CD8-positive, alpha-beta memory T cell (primary cell): ENCODE measurements at regions not wholly inside any gene's neighbourhood (a gene's known extent, or its start where the extent isn't known, plus 50 kb on each side); places are given as distances from the start of the nearest gene placed in this dataset.
A peak's percentile ranks its signal among the peaks of the same experiment; 100 is the strongest.

Experiments used
- CTCF ChIA-PET: fragments of 350-600 bp; sonication (Branson Sonifier 250); formaldehyde crosslinking; loops from one replicate; lab custom pipeline; 2021; ENCODE audit warnings: antibody characterized with exemption; lab: Charles Lee
- POLR2A ChIA-PET: fragments of 350-600 bp; sonication (Branson Sonifier 250); formaldehyde crosslinking; loops from one replicate; lab custom pipeline; 2021; ENCODE audit warnings: antibody characterized with exemption; lab: Charles Lee
- DNase-seq, 5 donors: peaks; one replicate each; pipeline versions ENCODE4 v3.0.0 to v3.0.0-alpha.2; 2020 to 2022; ENCODE audit warnings: mixed read lengths in 1 of 5
- H3K27ac ChIP-seq: one replicate; pipeline ENCODE4 v1.7.0; 2013; ENCODE audit warnings: low read depth, mild to moderate bottlenecking, low read length, moderate library complexity
- H3K27me3 ChIP-seq: 2 replicates; pipeline ENCODE4 v1.7.0; 2013; ENCODE audit warnings: low read length, mild to moderate bottlenecking; ENCODE audit not compliant: insufficient read depth, poor library complexity, severe bottlenecking
- H3K36me3 ChIP-seq: 2 replicates; pipeline ENCODE4 v1.7.0; 2013; ENCODE audit warnings: mild to moderate bottlenecking, low read length, moderate library complexity; ENCODE audit not compliant: insufficient read depth
- H3K4me1 ChIP-seq: 2 replicates; pipeline ENCODE4 v1.7.0; 2013; ENCODE audit warnings: mild to moderate bottlenecking, low read length, moderate library complexity; ENCODE audit not compliant: insufficient read depth
- H3K4me3 ChIP-seq: 2 replicates; pipeline ENCODE4 v1.7.0; 2013; ENCODE audit warnings: mild to moderate bottlenecking, low read length
- H3K9me3 ChIP-seq: 2 replicates; pipeline ENCODE4 v1.7.0; 2013; ENCODE audit warnings: mild to moderate bottlenecking, low read length
- H3K27ac Mint-ChIP-seq, 8 donors: one replicate each; pipeline ENCODE4 v1.8.0; 2020 to 2021; ENCODE audit warnings: mixed read lengths in 8 of 8, mild to moderate bottlenecking in 6 of 8, inconsistent platforms in 3 of 8, moderate library complexity in 3 of 8
- H3K27me3 Mint-ChIP-seq, 2 donors: one replicate each; pipeline ENCODE4 v1.8.0; 2020 to 2021; ENCODE audit warnings: mixed read lengths in 2 of 2, mild to moderate bottlenecking in 1 of 2, moderate library complexity in 1 of 2
- H3K36me3 Mint-ChIP-seq, 3 donors: one replicate each; pipeline ENCODE4 v1.8.0; 2020 to 2021; ENCODE audit warnings: mixed read lengths in 3 of 3, inconsistent platforms in 1 of 3, mild to moderate bottlenecking in 1 of 3
- H3K4me1 Mint-ChIP-seq, 3 donors: one replicate each; pipeline ENCODE4 v1.8.0; 2020 to 2021; ENCODE audit warnings: mixed read lengths in 3 of 3, inconsistent platforms in 1 of 3, mild to moderate bottlenecking in 1 of 3
- H3K4me3 Mint-ChIP-seq, 7 donors: one replicate each; pipeline ENCODE4 v1.8.0; 2020 to 2021; ENCODE audit warnings: mixed read lengths in 7 of 7, mild to moderate bottlenecking in 6 of 7, moderate library complexity in 4 of 7, inconsistent platforms in 2 of 7
- H3K9me3 Mint-ChIP-seq, 5 donors: one replicate each; pipeline ENCODE4 v1.8.0; 2020 to 2022; ENCODE audit warnings: mixed read lengths in 5 of 5, mild to moderate bottlenecking in 3 of 5, moderate library complexity in 2 of 5, inconsistent platforms in 1 of 5

DNA sequence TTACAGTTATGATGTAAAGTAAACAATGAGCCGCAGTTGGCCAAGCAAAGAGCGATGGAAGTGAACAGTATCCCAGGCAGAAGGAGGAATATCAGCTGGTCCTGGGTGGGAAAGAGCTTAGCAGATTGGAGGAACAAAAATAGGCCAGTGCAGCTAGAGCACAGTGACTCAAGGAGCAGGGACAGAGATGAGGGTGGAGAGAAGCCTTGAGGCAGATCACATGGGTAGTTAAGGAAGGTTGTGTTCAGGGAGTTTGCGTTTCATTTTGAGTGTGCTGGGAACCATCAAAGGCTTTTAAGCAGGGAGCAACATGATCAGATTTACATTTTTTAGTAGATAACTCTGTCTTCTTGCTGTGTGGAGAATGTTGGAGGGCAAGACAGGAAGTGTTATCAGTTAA is 113.6 kb downstream of the OAT start:
- H3K27ac Mint-ChIP-seq: no peak overlapping the region
- H3K4me1 ChIP-seq: no peaks in the 10 kb centered on the region
- H3K4me3 Mint-ChIP-seq: no peak overlapping the region
- no peak for DNase-seq
- no peaks in the 10 kb centered on the region for H3K27me3 ChIP-seq
- H3K9me3 ChIP-seq: no peaks in the 10 kb centered on the region
- no peaks in the 10 kb centered on the region for H3K36me3 Mint-ChIP-seq
- peaks cover 0 to 3% (median 0%) of the 10 kb centered on the region in 5 donors for H3K9me3 Mint-ChIP-seq
- peaks cover 3 to 10% of the 10 kb centered on the region in 2 donors for H3K27me3 Mint-ChIP-seq
- ChIA-PET CTCF (no interaction called here), POLR2A (no interaction called here)
- no peaks in the 10 kb centered on the region for H3K4me1 Mint-ChIP-seq
- H3K27ac ChIP-seq: no peak overlapping the region
- no peak overlapping the region for H3K4me3 ChIP-seq
- H3K36me3 ChIP-seq: no peaks in the 10 kb centered on the region

DNA sequence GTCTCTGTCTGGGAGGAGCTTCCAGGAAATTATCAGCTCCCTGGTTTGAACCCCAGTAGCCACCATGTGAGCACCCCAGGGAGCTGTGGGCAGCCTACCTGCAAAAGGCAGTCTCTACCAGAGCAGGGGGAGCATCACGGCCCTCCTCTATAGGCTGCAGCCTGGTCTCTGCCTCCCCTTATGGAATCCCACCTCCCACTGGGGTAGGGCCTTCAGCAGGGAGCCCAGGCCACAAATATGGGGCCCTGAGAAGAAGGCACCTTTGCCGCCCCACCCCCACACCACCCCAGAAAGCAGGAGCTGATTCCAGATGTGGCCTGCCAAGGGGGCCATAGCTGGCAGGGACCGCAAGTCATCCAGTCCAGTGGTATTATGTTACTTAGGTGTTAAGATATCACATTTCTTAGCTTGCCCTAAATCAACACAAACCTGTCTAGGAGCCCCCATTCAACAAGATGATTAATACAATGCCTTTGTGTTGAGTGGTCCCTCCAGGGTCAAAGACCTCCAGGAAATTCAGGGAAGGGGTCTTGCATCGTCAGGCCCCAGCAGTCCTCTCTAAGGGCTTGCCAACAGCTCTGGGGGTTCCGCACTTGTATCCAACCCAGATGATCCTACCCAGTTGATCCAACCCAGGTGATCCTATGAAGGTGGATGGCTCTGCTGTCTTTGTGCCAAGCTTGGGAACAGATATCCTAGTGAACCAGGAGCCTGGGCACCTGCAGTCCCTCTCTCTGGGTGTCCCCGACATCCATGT is 114.9 kb downstream of the OAT start:
- Histone ChIP-seq H3K36me3 (no peaks in the 10 kb centered on the region), H3K9me3 (no peaks in the 10 kb centered on the region), H3K4me1 (no peaks in the 10 kb centered on the region), H3K27me3 (no peaks in the 10 kb centered on the region), H3K27ac (no peak overlapping the region), H3K4me3 (no peak overlapping the region)
- Mint-ChIP-seq H3K27ac (no peak overlapping the region), H3K27me3 (peaks cover 3 to 6% of the 10 kb centered on the region in 2 donors), H3K4me3 (peak overlapping the region in 1 of 7 donors; percentile 76), H3K36me3 (no peaks in the 10 kb centered on the region), H3K4me1 (no peaks in the 10 kb centered on the region), H3K9me3 (peaks cover 0 to 3% (median 0%) of the 10 kb centered on the region in 5 donors)
- ChIA-PET POLR2A (no interaction called here), CTCF (no interaction called here)
- DNase-seq: no peak

DNA sequence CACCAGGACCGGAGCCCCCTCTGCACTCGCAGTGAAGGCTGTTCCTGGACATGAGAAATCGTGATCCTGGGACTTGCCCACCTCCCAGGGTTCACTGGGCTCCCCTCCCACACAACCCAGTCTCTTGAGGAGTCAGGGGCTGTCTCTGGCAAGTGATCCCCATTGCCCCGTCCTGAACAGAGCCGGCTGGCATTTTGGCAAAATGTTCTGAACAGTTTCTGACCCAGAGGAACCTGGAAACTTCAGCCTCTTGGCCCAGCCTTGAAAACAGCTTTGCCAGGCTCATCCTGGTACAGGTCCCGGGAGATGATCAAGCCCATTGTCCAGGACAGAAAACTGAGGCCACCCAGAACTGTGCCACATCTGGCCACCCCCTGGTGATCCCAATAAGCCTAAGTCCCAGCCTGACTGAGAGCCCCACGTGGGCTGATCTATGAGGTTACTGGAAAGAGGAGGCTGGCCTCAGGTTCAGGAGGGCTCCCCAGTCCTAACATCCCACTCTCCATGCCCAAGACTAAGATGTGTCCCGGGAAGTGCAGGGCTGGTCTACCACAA is 115.7 kb downstream of the OAT start:
- ChIA-PET CTCF (no interaction called here), POLR2A (no interaction called here)
- H3K27ac Mint-ChIP-seq: no peak overlapping the region
- H3K4me1 Mint-ChIP-seq: no peaks in the 10 kb centered on the region
- Histone ChIP-seq H3K4me3 (no peak overlapping the region), H3K27ac (no peak overlapping the region), H3K27me3 (no peaks in the 10 kb centered on the region), H3K4me1 (no peaks in the 10 kb centered on the region), H3K9me3 (no peaks in the 10 kb centered on the region), H3K36me3 (no peaks in the 10 kb centered on the region)
- H3K4me3 Mint-ChIP-seq: no peak overlapping the region
- peaks cover 3 to 6% of the 10 kb centered on the region in 2 donors for H3K27me3 Mint-ChIP-seq
- H3K9me3 Mint-ChIP-seq: peaks cover 0 to 3% (median 0%) of the 10 kb centered on the region in 5 donors
- DNase-seq: no peak
- no peaks in the 10 kb centered on the region for H3K36me3 Mint-ChIP-seq

DNA sequence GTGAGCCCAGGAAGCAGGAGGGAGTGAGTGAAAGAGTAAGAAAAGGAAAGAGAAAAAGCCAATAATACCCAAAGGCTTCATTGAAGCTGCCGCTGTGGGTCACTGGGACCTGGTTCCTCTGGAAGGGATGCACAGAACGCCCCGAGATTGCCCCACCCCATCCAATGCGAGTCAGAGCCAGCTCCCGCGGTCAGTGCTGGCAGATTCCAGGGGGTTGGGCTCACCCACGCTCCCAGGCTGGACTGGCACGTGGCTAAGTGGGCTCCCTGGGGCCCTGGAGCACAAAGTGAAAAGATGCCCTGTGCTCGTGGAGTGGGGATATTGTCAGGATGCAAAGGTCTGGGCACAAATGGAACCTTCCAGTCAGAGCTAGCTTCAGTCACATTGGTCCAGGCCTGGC is 117.0 kb downstream of the OAT start:
- CTCF ChIA-PET: interaction anchor here (0.9 kb wide), 1 partner anchor 87 kb away, joined by 3 read pairs; no protein-coding TSS in a partner anchor
- no peaks in the 10 kb centered on the region for H3K9me3 ChIP-seq
- H3K9me3 Mint-ChIP-seq: peaks cover 0 to 3% (median 0%) of the 10 kb centered on the region in 5 donors

DNA sequence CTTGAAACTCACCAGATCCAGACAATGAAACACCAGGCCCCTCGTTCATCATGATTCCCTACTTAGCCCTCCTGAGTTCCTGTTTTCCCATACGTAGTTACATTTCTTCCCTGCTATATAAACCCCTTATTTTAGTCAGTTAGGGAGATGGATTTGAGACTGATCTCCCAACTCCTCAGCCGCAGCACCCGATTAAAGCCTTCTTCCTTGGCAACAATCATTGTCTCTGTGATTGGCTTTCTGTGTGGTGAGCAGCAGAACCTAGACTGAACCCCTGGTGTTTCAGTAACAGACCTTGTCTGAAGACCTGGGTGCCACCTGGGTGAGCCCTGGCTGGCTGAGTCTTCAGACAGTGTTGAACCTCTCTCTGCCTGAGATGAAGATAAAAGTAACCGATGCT is 118.0 kb downstream of the OAT start:
- H3K9me3 Mint-ChIP-seq: peaks cover 0 to 3% (median 0%) of the 10 kb centered on the region in 5 donors
- DNase-seq: no peak
- POLR2A ChIA-PET: no interaction called here
- no peak overlapping the region for H3K4me3 Mint-ChIP-seq
- Histone ChIP-seq H3K27me3 (no peaks in the 10 kb centered on the region), H3K27ac (no peak overlapping the region), H3K36me3 (no peaks in the 10 kb centered on the region), H3K4me1 (no peaks in the 10 kb centered on the region), H3K9me3 (no peaks in the 10 kb centered on the region), H3K4me3 (no peak overlapping the region)
- no peaks in the 10 kb centered on the region for H3K36me3 Mint-ChIP-seq
- CTCF ChIA-PET: no interaction called here
- H3K4me1 Mint-ChIP-seq: no peaks in the 10 kb centered on the region
- H3K27ac Mint-ChIP-seq: no peak overlapping the region
- H3K27me3 Mint-ChIP-seq: peaks cover 3 to 6% of the 10 kb centered on the region in 2 donors

More for the DNA sequence above, 117.0 kb downstream of the OAT start:
- Histone ChIP-seq H3K27ac (no peak overlapping the region), H3K36me3 (no peaks in the 10 kb centered on the region), H3K27me3 (no peaks in the 10 kb centered on the region), H3K4me3 (no peak overlapping the region), H3K4me1 (no peaks in the 10 kb centered on the region)
- Mint-ChIP-seq H3K27me3 (peaks cover 3 to 6% of the 10 kb centered on the region in 2 donors), H3K4me1 (no peaks in the 10 kb centered on the region), H3K4me3 (no peak overlapping the region), H3K27ac (no peak overlapping the region), H3K36me3 (no peaks in the 10 kb centered on the region)
- DNase-seq: no peak
- POLR2A ChIA-PET: no interaction called here

DNA sequence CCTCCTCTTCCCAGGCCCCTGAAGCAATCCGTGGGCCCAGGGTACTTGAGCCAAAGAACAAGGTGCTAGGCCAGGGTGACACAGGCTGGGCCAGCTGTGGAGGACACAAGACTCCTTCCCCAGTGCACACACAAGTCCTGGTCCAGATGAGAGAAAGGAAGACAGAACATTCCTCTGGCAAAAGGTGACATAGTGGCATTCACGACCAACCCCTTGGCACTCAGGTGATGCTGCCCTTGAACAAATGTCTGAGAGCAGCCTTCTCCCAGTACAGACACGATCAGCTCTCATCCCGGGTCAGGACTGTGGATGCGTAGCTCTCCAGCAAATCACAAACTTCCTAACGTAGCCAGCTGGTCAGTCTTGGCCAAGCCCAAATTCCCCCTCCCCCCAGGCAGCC is 118.5 kb downstream of the OAT start:
- Histone ChIP-seq H3K9me3 (no peaks in the 10 kb centered on the region), H3K4me3 (no peak overlapping the region), H3K4me1 (no peaks in the 10 kb centered on the region), H3K36me3 (no peaks in the 10 kb centered on the region), H3K27me3 (no peaks in the 10 kb centered on the region), H3K27ac (no peak overlapping the region)
- Mint-ChIP-seq H3K9me3 (peaks cover 0 to 3% (median 0%) of the 10 kb centered on the region in 5 donors), H3K4me3 (peak overlapping the region in 1 of 7 donors; percentile 11), H3K4me1 (no peaks in the 10 kb centered on the region), H3K27me3 (peaks cover 3 to 6% of the 10 kb centered on the region in 2 donors), H3K36me3 (no peaks in the 10 kb centered on the region), H3K27ac (no peak overlapping the region)
- CTCF ChIA-PET: no interaction called here
- POLR2A ChIA-PET: no interaction called here
- DNase-seq: no peak

DNA sequence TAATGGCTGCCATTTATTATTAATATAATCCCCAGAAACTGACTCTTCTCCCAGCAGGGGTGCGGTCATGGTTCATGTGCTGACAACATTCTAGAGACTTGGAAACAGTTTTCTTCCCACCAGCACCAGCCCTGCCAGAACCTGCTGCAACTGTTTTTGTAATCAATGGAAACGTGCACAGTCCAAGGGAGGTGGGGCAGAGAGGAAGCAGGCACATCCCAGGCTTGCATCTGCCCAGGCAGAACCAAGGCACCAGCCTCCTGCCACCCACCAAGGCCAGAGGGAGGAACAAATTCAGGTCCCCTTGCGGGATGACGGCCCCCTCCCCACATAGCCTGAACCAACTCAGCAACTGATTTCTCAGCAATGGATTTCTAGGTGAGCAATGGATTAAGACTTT is 119.0 kb downstream of the OAT start:
- no peaks in the 10 kb centered on the region for H3K27me3 ChIP-seq
- no peaks in the 10 kb centered on the region for H3K4me1 ChIP-seq
- Mint-ChIP-seq H3K27me3 (peaks cover 3 to 6% of the 10 kb centered on the region in 2 donors), H3K4me3 (no peak overlapping the region), H3K27ac (no peak overlapping the region), H3K9me3 (peaks cover 0 to 3% (median 0%) of the 10 kb centered on the region in 5 donors), H3K4me1 (no peaks in the 10 kb centered on the region), H3K36me3 (no peaks in the 10 kb centered on the region)
- no peaks in the 10 kb centered on the region for H3K36me3 ChIP-seq
- H3K4me3 ChIP-seq: no peak overlapping the region
- CTCF ChIA-PET: no interaction called here
- H3K27ac ChIP-seq: no peak overlapping the region
- POLR2A ChIA-PET: no interaction called here
- H3K9me3 ChIP-seq: no peaks in the 10 kb centered on the region
- DNase-seq: no peak

DNA sequence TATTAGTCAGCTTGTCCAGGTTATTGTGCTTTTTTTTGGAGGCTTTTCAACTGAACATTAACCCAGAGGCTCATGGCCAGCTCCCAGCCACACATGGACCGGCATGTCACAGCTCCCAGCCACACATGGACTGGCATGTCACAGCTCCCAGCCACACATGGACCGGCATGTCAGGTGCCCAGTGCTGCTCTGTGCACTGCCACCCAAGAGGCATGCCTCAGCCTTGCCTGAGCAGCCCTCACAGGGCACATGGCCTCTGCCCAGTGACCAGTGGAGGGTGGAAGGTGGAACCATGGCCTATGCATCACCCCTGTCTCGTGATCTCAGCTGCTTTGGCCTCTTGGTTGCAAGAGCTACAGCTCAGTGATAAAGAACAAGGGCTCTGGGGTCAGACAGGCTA is 119.8 kb downstream of the OAT start:
- no peak for DNase-seq
- no peaks in the 10 kb centered on the region for H3K36me3 ChIP-seq
- no peaks in the 10 kb centered on the region for H3K4me1 ChIP-seq
- Mint-ChIP-seq H3K4me1 (no peaks in the 10 kb centered on the region), H3K27ac (no peak overlapping the region), H3K9me3 (peaks cover 0 to 3% (median 0%) of the 10 kb centered on the region in 5 donors), H3K27me3 (peaks cover 3 to 6% of the 10 kb centered on the region in 2 donors), H3K36me3 (no peaks in the 10 kb centered on the region), H3K4me3 (no peak overlapping the region)
- H3K27me3 ChIP-seq: no peaks in the 10 kb centered on the region
- no peak overlapping the region for H3K27ac ChIP-seq
- CTCF ChIA-PET: no interaction called here
- no peak overlapping the region for H3K4me3 ChIP-seq
- no peaks in the 10 kb centered on the region for H3K9me3 ChIP-seq
- POLR2A ChIA-PET: no interaction called here
